H9 (cell line): ENCODE measurements at regions not wholly inside any gene's neighbourhood (a gene's known extent, or its start where the extent isn't known, plus 50 kb on each side); places are given as distances from the start of the nearest gene placed in this dataset.

ENCODE experiments used
- DNase-seq: peaks from one replicate; pipeline ENCODE4 v3.0.0-alpha.2; 2017
- H2AFZ ChIP-seq: one replicate; pipeline ENCODE4 v1.6.1; 2013; ENCODE audit warnings: mild to moderate bottlenecking, low read length, control low read depth, moderate library complexity
- H2AK5ac ChIP-seq: 2 replicates; pipeline ENCODE4 v1.6.1; 2013; ENCODE audit warnings: low read length, control low read depth, mixed read lengths; ENCODE audit not compliant: insufficient read length
- H2BK120ac ChIP-seq: one replicate; pipeline ENCODE4 v1.6.1; 2013; ENCODE audit warnings: low read depth, mild to moderate bottlenecking, low read length, control low read depth, inconsistent platforms; ENCODE audit not compliant: poor library complexity, severe bottlenecking
- H2BK12ac ChIP-seq: 2 replicates; pipeline ENCODE4 v1.6.1; 2013; ENCODE audit warnings: low read length, control low read depth, mixed read lengths, low read depth; ENCODE audit not compliant: insufficient read length
- H2BK15ac ChIP-seq: 2 replicates; pipeline ENCODE4 v1.6.1; 2013; ENCODE audit warnings: low read depth, low read length, control low read depth
- H2BK20ac ChIP-seq: one replicate; pipeline ENCODE4 v1.6.1; 2013; ENCODE audit warnings: low read depth, mild to moderate bottlenecking, low read length, control low read depth, inconsistent platforms; ENCODE audit not compliant: poor library complexity, severe bottlenecking
- H2BK5ac ChIP-seq: 2 replicates; pipeline ENCODE4 v1.6.1; 2013; ENCODE audit warnings: low read length, control low read depth, mixed read lengths; ENCODE audit not compliant: insufficient read length
- H3K14ac ChIP-seq: 2 replicates; pipeline ENCODE4 v1.6.1; 2013; ENCODE audit warnings: low read length, control low read depth; ENCODE audit not compliant: insufficient read depth
- H3K18ac ChIP-seq: 2 replicates; pipeline ENCODE4 v1.6.1; 2013; ENCODE audit warnings: low read depth, mild to moderate bottlenecking, mixed read lengths, low read length, control low read depth; ENCODE audit not compliant: insufficient read length
- H3K23ac ChIP-seq: 2 replicates; pipeline ENCODE4 v1.6.1; 2013; ENCODE audit warnings: low read length, control low read depth, mixed read lengths, low read depth; ENCODE audit not compliant: insufficient read length
- H3K23me2 ChIP-seq: 2 replicates; pipeline ENCODE4 v1.6.1; 2013; ENCODE audit warnings: low read depth, mild to moderate bottlenecking, mixed read lengths, low read length, control low read depth; ENCODE audit not compliant: insufficient read length, poor library complexity, severe bottlenecking
- H3K27ac ChIP-seq: 2 replicates; pipeline ENCODE4 v1.5.1; 2013; ENCODE audit warnings: low read length, control low read depth, mixed read lengths, low read depth; ENCODE audit not compliant: insufficient read length
- H3K27me3 ChIP-seq: 2 replicates; pipeline ENCODE4 v1.6.1; 2013; ENCODE audit warnings: low read length, control low read depth, inconsistent platforms; ENCODE audit not compliant: insufficient read depth
- H3K4ac ChIP-seq: 2 replicates; pipeline ENCODE4 v1.6.1; 2013; ENCODE audit warnings: low read depth, mild to moderate bottlenecking, control low read depth, inconsistent platforms, low read length, moderate library complexity
- H3K4me1 ChIP-seq: 2 replicates; pipeline ENCODE4 v1.6.1; 2013; ENCODE audit warnings: low read length, control low read depth, inconsistent platforms; ENCODE audit not compliant: insufficient read depth
- H3K4me2 ChIP-seq: 2 replicates; pipeline ENCODE4 v1.6.1; 2013; ENCODE audit warnings: low read length, control low read depth, mixed read lengths; ENCODE audit not compliant: insufficient read length, insufficient read depth
- H3K56ac ChIP-seq: 2 replicates; pipeline ENCODE4 v1.6.1; 2013; ENCODE audit warnings: low read depth, mild to moderate bottlenecking, mixed read lengths, low read length, control low read depth; ENCODE audit not compliant: insufficient read length
- H3K79me1 ChIP-seq: 2 replicates; pipeline ENCODE4 v1.6.1; 2013; ENCODE audit warnings: low read depth, mild to moderate bottlenecking, moderate library complexity, low read length, control low read depth, inconsistent platforms; ENCODE audit not compliant: insufficient read depth, poor library complexity, severe bottlenecking
- H3K79me2 ChIP-seq: 2 replicates; pipeline ENCODE4 v1.6.1; 2013; ENCODE audit warnings: low read length, control low read depth, inconsistent platforms; ENCODE audit not compliant: insufficient read depth
- H3K9ac ChIP-seq: 2 replicates; pipeline ENCODE4 v1.6.1; 2013; ENCODE audit warnings: low read length, control low read depth, mixed read lengths; ENCODE audit not compliant: insufficient read length; ENCODE audit errors: extremely low read depth
- H3K9me3 ChIP-seq: one replicate; pipeline ENCODE4 v1.6.1; 2013; ENCODE audit warnings: low read depth, low read length, inconsistent platforms; ENCODE audit not compliant: control insufficient read depth
- H3T11ph ChIP-seq: one replicate; pipeline ENCODE4 v1.6.1; 2013; ENCODE audit warnings: mild to moderate bottlenecking, low read length, control low read depth, inconsistent platforms
- H4K20me1 ChIP-seq: one replicate; pipeline ENCODE4 v1.6.1; 2013; ENCODE audit not compliant: control insufficient read depth, insufficient read length, insufficient read depth
- H4K5ac ChIP-seq: 2 replicates; pipeline ENCODE4 v1.6.1; 2013; ENCODE audit warnings: low read depth, mild to moderate bottlenecking, mixed read lengths, low read length, control low read depth; ENCODE audit not compliant: insufficient read length
- H4K8ac ChIP-seq: replicated peaks from 2 replicates; pipeline ENCODE4 v1.6.1; 2013; ENCODE audit warnings: low read length, control low read depth, mixed read lengths, low read depth; ENCODE audit not compliant: insufficient read length
- H4K91ac ChIP-seq: 2 replicates; pipeline ENCODE4 v1.6.1; 2013; ENCODE audit warnings: low read depth, mild to moderate bottlenecking, moderate library complexity, mixed read lengths, low read length, control low read depth; ENCODE audit not compliant: insufficient read length
- H3K27ac Mint-ChIP-seq, 3 experiments: 2 replicates in 2 of 3; 3 replicates in 1 of 3; pipeline ENCODE4 v1.8.0; 2020 to 2021; ENCODE audit warnings: mixed read lengths in 3 of 3, mild to moderate bottlenecking in 1 of 3, moderate library complexity in 1 of 3
- H3K27me3 Mint-ChIP-seq: 2 replicates; pipeline ENCODE4 v1.8.0; 2021; ENCODE audit warnings: low read depth, mild to moderate bottlenecking, moderate library complexity, mixed read lengths
- H3K36me3 Mint-ChIP-seq, 3 experiments: 2 replicates in 2 of 3; 3 replicates in 1 of 3; pipeline ENCODE4 v1.8.0; 2020 to 2021; ENCODE audit warnings: low read depth in 3 of 3, mixed read lengths in 3 of 3; ENCODE audit not compliant: insufficient read depth in 1 of 3
- H3K4me1 Mint-ChIP-seq, 2 experiments: 2 replicates each; pipeline ENCODE4 v1.8.0; 2020; ENCODE audit warnings: mixed read lengths in 2 of 2
- H3K4me3 Mint-ChIP-seq, 2 experiments: 2 replicates in 1 of 2; 3 replicates in 1 of 2; pipeline ENCODE4 v1.8.0; 2020 to 2021; ENCODE audit warnings: mild to moderate bottlenecking in 2 of 2, mixed read lengths in 2 of 2, moderate library complexity in 1 of 2
- H3K9me3 Mint-ChIP-seq, 2 experiments: 2 replicates in 1 of 2; 3 replicates in 1 of 2; pipeline ENCODE4 v1.8.0; 2020; ENCODE audit warnings: mild to moderate bottlenecking in 2 of 2, mixed read lengths in 2 of 2, moderate library complexity in 1 of 2
- CTCF ChIP-seq: fragments of 200-600 bp; sonication (generic); conservative IDR thresholded peaks from 3 replicates; pipeline ENCODE4 v1.8.0; 2021; ENCODE audit warnings: antibody characterized with exemption, mild to moderate bottlenecking
- WGBS: extraction: QIAGEN DNeasy Blood & Tissue Kit; methylation state at CpG from one replicate; pipeline ENCODE4 v1.1.7; 2013; ENCODE audit warnings: missing lambda C conversion rate, low lambda C conversion rate, mixed read lengths; ENCODE audit not compliant: insufficient read length; ENCODE audit errors: extremely low coverage; 5-methylcytosine and 5-hydroxymethylcytosine counted together

DNA sequence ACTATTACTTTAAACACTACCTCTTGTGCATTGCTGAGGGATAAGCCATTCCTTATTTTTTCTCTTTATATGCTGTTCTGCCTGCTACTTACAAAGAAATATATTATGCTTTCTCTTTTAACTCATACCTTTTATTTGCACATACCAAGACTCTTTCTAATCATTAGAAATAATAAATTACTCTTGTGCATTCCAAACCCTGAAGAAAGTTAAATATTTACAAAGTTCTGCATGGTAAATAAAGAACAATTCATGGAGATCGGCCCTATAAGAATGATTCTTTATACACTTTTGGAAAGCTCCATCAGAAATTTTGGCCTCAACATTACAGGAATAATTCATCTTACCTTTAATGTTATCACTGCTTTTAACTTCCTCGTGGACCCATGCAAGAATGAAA is 86.7 kb upstream of the PALMD start:
- Mint-ChIP-seq H3K4me3 (no peak overlapping the region), H3K27ac (no peak overlapping the region), H3K27me3 (no peaks in the 10 kb centered on the region), H3K9me3 (peaks cover 4 to 7% of the 10 kb centered on the region in 2 experiments; a peak in 3 of 5 replicates), H3K4me1 (no peaks in the 10 kb centered on the region), H3K36me3 (peaks cover 0 to 4% (median 3%) of the 10 kb centered on the region in 3 experiments; a peak in 1 of 7 replicates)
- no peak overlapping the region for H2BK15ac ChIP-seq
- no peak overlapping the region for H4K5ac ChIP-seq
- no peak for TF ChIP-seq CTCF
- no peak for DNase-seq
- no peak overlapping the region for H2BK5ac ChIP-seq
- H2BK12ac ChIP-seq, result no peak overlapping the region
- H3K4ac ChIP-seq, result no peak overlapping the region
- no peaks in the 10 kb centered on the region for H3K79me2 ChIP-seq
- no CpG with 5 or more reads among the region's 2 CpGs for WGBS
- H3K56ac ChIP-seq, result no peak overlapping the region
- H4K91ac ChIP-seq, result no peak overlapping the region
- H3K79me1 ChIP-seq, result no peaks in the 10 kb centered on the region
- H4K20me1 ChIP-seq, result no peaks in the 10 kb centered on the region
- H3K23me2 ChIP-seq, result no peaks in the 10 kb centered on the region
- no peak overlapping the region for H3K4me2 ChIP-seq
- no peak overlapping the region for H2AFZ ChIP-seq
- no peak overlapping the region for H3T11ph ChIP-seq
- H3K18ac ChIP-seq, result no peak overlapping the region
- H2BK20ac ChIP-seq, result no peak overlapping the region
- no peak overlapping the region for H3K27ac ChIP-seq
- H4K8ac ChIP-seq, result no peak overlapping the region
- H2AK5ac ChIP-seq, result no peak overlapping the region
- H3K4me1 ChIP-seq, result no peaks in the 10 kb centered on the region
- no peak overlapping the region for H3K9ac ChIP-seq
- no peaks in the 10 kb centered on the region for H3K27me3 ChIP-seq
- H3K9me3 ChIP-seq, result no peaks in the 10 kb centered on the region
- no peak overlapping the region for H3K23ac ChIP-seq
- no peak overlapping the region for H2BK120ac ChIP-seq
- H3K14ac ChIP-seq, result no peak overlapping the region
